Colonic mucosa (tissue), 4 donors: ENCODE measurements at regions not wholly inside any gene's neighbourhood (a gene's known extent, or its start where the extent isn't known, plus 50 kb on each side); places are given as distances from the start of the nearest gene placed in this dataset.

Experiments
- DNase-seq: peaks from one replicate; pipeline ENCODE4 v3.0.0-alpha.2; 2020
- H3K27ac ChIP-seq: fragments of 200-600 bp; one replicate; pipeline ENCODE4 v1.8.0; 2021
- H3K27me3 ChIP-seq: fragments of 200-600 bp; one replicate; pipeline ENCODE4 v1.8.0; 2021
- H3K36me3 ChIP-seq: fragments of 200-600 bp; one replicate; pipeline ENCODE4 v1.8.0; 2021
- H3K4me1 ChIP-seq: fragments of 200-600 bp; one replicate; pipeline ENCODE4 v1.8.0; 2021; ENCODE audit warnings: mild to moderate bottlenecking
- H3K4me3 ChIP-seq: fragments of 200-600 bp; one replicate; pipeline ENCODE4 v1.8.0; 2021
- H3K9ac ChIP-seq, 2 donors: one replicate each; pipeline ENCODE4 v1.7.0; 2013; ENCODE audit warnings: control low read depth in 2 of 2, low read depth in 2 of 2, low read length in 2 of 2
- H3K9me3 ChIP-seq: fragments of 200-600 bp; one replicate; pipeline ENCODE4 v1.8.0; 2021
- CTCF ChIP-seq: fragments of 200-600 bp; IDR thresholded peaks from one replicate; pipeline ENCODE4 v1.8.0; 2022; ENCODE audit warnings: antibody characterized with exemption, mild to moderate bottlenecking
- intact Hi-C: fragments of 100-400 bp; cut with DNase I; formaldehyde crosslinking; loops from one replicate; pipeline ENCODE4 v1.14.1; 2022
- donor health status: healthy.
- donor health status: DM: no; HTN: no; CAD: no.
- donor health status: DM: no; HTN: no; CAD: no.

- Histone ChIP-seq H3K4me1 (peaks cover 7% of the 10 kb centered on the region), H3K27ac (peak overlapping the region; percentile 36), H3K27me3 (no peaks in the 10 kb centered on the region), H3K4me3 (no peak overlapping the region), H3K9ac (peak overlapping the region in 1 of 2 donors; percentile 40), H3K9me3 (no peaks in the 10 kb centered on the region), H3K36me3 (no peaks in the 10 kb centered on the region)
- DNase-seq = no peak
- intact Hi-C loops = no loop called here
- TF ChIP-seq CTCF = no peak
Observed at GRCh38 chr12:124497658-124498057, 69.8 kb downstream of the NCOR2 start.

- intact Hi-C loops = no loop called here
- Histone ChIP-seq H3K27ac (no peak overlapping the region), H3K9ac (peak overlapping the region in 1 of 2 donors; percentile 40), H3K36me3 (no peaks in the 10 kb centered on the region), H3K4me1 (peaks cover 7% of the 10 kb centered on the region), H3K4me3 (no peak overlapping the region), H3K27me3 (no peaks in the 10 kb centered on the region), H3K9me3 (no peaks in the 10 kb centered on the region)
- no peak for DNase-seq
- TF ChIP-seq CTCF = no peak
Observed at GRCh38 chr12:124497039-124497438, 70.4 kb downstream of the NCOR2 start.

GRCh38 chr12:124496584-124496983 lies 70.8 kb downstream of the NCOR2 start:
- TF ChIP-seq CTCF = no peak
- intact Hi-C loops = no loop called here
- Histone ChIP-seq H3K4me3 (no peak overlapping the region), H3K9ac (no peak overlapping the region), H3K4me1 (peaks cover 7% of the 10 kb centered on the region), H3K27me3 (no peaks in the 10 kb centered on the region), H3K36me3 (no peaks in the 10 kb centered on the region), H3K27ac (no peak overlapping the region), H3K9me3 (no peaks in the 10 kb centered on the region)
- DNase-seq = no peak

GRCh38 chr12:124495194-124495983 lies 72.0 kb downstream of the NCOR2 start:
- no peaks in the 10 kb centered on the region for H3K36me3 ChIP-seq
- H3K4me3 ChIP-seq = no peak overlapping the region
- no peak overlapping the region for H3K27ac ChIP-seq
- TF ChIP-seq CTCF = no peak
- H3K9ac ChIP-seq = no peak overlapping the region
- H3K9me3 ChIP-seq = no peaks in the 10 kb centered on the region
- intact Hi-C loops = no loop called here
- no peak for DNase-seq
- H3K4me1 ChIP-seq = peaks cover 7% of the 10 kb centered on the region
- H3K27me3 ChIP-seq = no peaks in the 10 kb centered on the region

- H3K36me3 ChIP-seq = no peaks in the 10 kb centered on the region
- no peak overlapping the region for H3K4me3 ChIP-seq
- H3K9ac ChIP-seq = no peak overlapping the region
- H3K27me3 ChIP-seq = no peaks in the 10 kb centered on the region
- intact Hi-C loops = no loop called here
- no peaks in the 10 kb centered on the region for H3K9me3 ChIP-seq
- H3K27ac ChIP-seq = no peak overlapping the region
- TF ChIP-seq CTCF = no peak
- peaks cover 7% of the 10 kb centered on the region for H3K4me1 ChIP-seq
- no peak for DNase-seq
Observed at GRCh38 chr12:124494751-124495129, 72.7 kb downstream of the NCOR2 start.
